ENCODE measurements at regions not wholly inside any gene's neighbourhood (a gene's known extent, or its start where the extent isn't known, plus 50 kb on each side); places are given as distances from the start of the nearest gene placed in this dataset.
A peak's percentile ranks its signal among the peaks of the same experiment; 100 is the strongest.

- DNase-seq (no peak), ATAC-seq (ENCODE audit: poor library complexity) (no peak)
- intact Hi-C loops (cut with DNase I) = loop anchor here (10.0 kb wide), 1 partner anchor 288 kb away; no protein-coding TSS in a partner anchor
These were observed 282.6 kb upstream of the PTGER4 start for GRCh38 chr5:40397091-40397490.

DNA sequence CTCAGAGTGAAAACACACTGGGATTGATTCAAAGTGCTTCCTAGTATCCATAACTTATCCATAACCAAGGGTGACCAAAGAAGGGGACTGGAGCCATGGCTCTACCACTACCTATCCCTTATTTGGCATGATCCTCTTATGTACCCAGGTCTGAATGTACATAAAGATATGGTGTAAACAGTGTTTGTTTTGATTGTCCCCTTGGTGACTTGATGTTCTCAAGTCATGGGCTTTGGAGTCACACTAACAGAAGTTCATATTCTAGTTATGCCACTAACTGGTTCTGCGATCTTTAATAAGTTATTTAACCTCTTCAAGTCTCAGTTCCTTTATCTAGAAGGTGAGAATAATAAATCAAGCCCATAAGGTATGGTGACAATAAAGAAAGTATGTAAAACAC is 283.4 kb upstream of the PTGER4 start:
- intact Hi-C loops (cut with DNase I) = loop anchor here (10.0 kb wide), 1 partner anchor 288 kb away; no protein-coding TSS in a partner anchor
- DNase-seq = no peak
- no peak for ATAC-seq (ENCODE audit: poor library complexity)

- intact Hi-C loops (cut with DNase I) = loop anchor here (10.0 kb wide), 1 partner anchor 290 kb away; no protein-coding TSS in a partner anchor
- no peak for ATAC-seq (ENCODE audit: poor library complexity)
These were observed 284.5 kb upstream of the PTGER4 start for GRCh38 chr5:40395251-40395650.

DNA sequence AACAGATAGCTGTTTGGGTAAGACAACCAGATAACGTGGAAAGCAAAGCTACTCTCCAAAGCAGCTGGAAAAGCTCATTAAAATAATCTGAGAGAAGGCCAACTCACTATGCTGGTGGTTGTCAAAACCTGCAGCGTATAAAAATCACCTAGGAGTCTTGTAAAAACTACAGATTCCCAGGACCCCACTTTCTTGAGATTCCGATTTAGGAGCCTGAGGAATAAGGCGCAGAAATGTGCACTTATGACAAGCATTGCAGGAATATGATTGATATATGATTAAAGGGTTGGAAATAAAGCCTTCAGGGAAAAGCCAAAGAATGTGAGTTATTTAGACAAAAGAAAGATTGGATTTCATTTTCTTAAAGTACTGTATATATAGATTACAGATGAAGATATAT is 285.0 kb upstream of the PTGER4 start:
- ATAC-seq (ENCODE audit: poor library complexity) (no peak), DNase-seq (no peak)
- intact Hi-C loops (cut with DNase I) = loop anchor here (10.0 kb wide), 1 partner anchor 290 kb away; no protein-coding TSS in a partner anchor

More at GRCh38 chr5:40395251-40395650, 284.5 kb upstream of the PTGER4 start:
- DNase-seq = no peak

- intact Hi-C loops (cut with DNase I) = loop anchor here (10.0 kb wide), 1 partner anchor 293 kb away; no protein-coding TSS in a partner anchor
- ATAC-seq (ENCODE audit: poor library complexity) = no peak
These were observed 288.1 kb upstream of the PTGER4 start for GRCh38 chr5:40391642-40392041.

DNA sequence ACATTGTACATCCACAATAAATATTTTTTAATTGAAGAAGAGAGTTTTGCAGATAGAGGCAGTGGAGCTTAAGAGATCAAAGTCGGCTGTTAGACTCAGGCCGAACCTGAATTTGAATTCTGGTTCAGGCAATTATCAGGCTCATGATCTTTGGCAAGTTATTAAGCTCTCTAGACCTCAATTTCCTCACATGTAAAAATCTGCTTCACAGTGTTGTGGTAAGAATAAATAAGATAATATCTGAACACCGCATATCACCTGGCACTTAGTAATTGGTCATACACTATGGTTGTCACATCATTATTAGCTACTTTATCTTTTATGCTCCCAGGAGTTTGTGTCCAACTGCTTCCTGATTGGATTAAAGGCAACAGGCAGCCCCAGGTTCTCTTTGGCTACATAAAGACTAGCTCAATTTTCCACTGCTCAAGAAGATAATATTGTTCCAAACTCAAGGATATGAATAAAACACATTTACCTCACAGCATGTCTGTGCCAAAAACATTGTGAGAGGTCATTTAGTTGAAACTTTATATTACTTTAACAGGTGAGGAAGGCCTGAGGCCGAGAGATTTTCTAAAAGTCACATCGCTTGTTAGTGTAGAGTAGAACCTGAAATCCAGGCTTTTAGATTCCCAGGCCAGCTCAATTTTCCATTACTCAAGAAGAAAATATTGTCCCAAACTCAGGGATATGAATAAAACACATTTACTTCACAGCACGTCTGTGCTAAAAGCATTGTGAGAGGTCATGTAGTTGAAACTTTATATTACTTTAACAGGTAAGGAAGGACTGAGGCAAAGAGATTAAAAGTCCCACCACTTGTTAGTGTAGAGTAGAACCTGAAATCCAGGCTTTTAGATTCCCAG is 289.2 kb upstream of the PTGER4 start:
- intact Hi-C loops (cut with DNase I) = loop anchor here (10.0 kb wide), 1 partner anchor 294 kb away; no protein-coding TSS in a partner anchor
- ATAC-seq (ENCODE audit: poor library complexity) = peak; percentile 20

More at GRCh38 chr5:40391642-40392041, 288.1 kb upstream of the PTGER4 start:
- no peak for DNase-seq

GRCh38 chr5:40389591-40389990 is 290.1 kb upstream of the PTGER4 start:
- DNase-seq (no peak), ATAC-seq (ENCODE audit: poor library complexity) (no peak)
- intact Hi-C loops (cut with DNase I) = no loop called here

More for the DNA sequence above, 289.2 kb upstream of the PTGER4 start:
- no peak for DNase-seq

- intact Hi-C loops (cut with DNase I) = no loop called here
- DNase-seq = no peak
- ATAC-seq (ENCODE audit: poor library complexity) = no peak
These were observed 293.4 kb upstream of the PTGER4 start for GRCh38 chr5:40386289-40386688.

GRCh38 chr5:40385544-40385943 is 294.2 kb upstream of the PTGER4 start:
- intact Hi-C loops (cut with DNase I) = no loop called here
- ATAC-seq (ENCODE audit: poor library complexity) (no peak), DNase-seq (no peak)

GRCh38 chr5:40384782-40385390 is 294.8 kb upstream of the PTGER4 start:
- intact Hi-C loops (cut with DNase I) = no loop called here
- DNase-seq (no peak), ATAC-seq (ENCODE audit: poor library complexity) (peak; percentile 45)

DNA sequence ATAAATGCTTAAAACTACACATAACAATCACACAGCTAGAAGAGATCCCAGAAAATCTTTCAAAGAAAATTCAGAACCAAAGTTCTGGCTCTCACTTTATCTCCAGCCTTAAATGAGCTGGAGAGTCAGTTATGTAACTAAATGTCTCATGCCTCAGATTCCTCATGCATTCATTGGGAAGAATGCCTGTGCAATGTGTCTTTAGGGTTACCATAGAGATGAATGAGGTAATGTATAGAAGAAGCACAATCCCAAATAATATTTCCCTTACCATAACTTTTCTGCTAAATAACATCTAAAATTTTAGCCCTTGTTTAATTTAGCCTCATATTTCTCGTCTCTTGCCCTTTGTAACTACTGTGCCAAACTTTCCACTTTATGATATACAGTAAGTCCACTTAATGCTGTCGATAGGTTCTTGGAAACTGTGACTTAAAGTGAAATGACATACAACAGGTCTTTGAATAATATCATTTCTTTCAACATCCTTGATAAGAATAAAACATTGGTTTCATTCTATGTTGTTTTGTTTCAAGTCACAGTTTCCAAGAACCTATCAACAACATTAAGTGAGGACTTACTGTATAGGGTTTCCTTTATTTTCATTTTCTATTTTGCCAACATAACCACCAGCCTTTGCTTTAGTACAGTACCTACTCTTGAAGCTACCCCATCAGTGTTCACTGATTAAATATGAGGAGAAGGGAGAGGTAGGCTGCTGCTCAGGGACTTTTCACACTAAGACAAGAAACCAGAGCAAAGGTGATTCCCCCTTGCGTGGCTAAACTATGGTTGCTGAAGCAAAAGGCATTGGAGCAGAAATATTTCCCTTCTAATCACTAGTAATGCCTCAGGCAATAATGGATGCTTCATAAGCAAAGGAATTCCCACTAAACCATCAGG is 295.7 kb upstream of the PTGER4 start:
- intact Hi-C loops (cut with DNase I) = no loop called here
- DNase-seq (no peak), ATAC-seq (ENCODE audit: poor library complexity) (no peak)

DNA sequence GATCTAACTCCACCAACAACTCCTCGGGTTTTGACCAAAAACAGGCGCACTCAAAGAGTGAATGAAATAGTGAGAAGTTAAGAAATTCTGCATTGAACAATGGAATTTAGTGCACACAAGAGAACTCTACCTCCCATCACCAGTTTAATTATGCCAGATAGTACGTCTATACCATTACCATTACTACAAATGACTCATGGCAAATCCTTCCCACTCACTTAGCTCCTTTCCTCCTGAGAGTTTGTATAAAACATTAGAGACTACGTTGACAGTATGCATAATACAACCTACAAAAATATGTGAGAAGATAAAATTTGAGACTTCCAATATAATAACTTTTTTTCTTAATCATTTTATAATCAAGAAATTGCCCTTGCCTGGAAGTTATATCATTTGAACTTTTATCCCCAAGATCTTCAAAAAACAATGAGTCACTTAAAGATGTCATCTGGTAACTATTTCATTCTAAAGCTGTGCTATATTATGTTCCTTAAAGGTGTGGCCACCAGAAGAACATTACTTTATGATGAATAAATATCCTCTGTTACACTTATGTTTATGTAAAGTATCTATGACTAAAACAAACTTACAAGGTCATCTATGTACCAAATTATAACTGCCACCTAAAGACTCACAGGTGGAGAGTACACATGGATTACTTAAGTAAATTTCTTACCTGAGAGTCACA is 297.9 kb upstream of the PTGER4 start:
- intact Hi-C loops (cut with DNase I) = no loop called here
- DNase-seq (no peak), ATAC-seq (ENCODE audit: poor library complexity) (no peak)

GRCh38 chr5:40381016-40381415 is 298.7 kb upstream of the PTGER4 start:
- DNase-seq (no peak), ATAC-seq (ENCODE audit: poor library complexity) (no peak)
- intact Hi-C loops (cut with DNase I) = no loop called here

DNA sequence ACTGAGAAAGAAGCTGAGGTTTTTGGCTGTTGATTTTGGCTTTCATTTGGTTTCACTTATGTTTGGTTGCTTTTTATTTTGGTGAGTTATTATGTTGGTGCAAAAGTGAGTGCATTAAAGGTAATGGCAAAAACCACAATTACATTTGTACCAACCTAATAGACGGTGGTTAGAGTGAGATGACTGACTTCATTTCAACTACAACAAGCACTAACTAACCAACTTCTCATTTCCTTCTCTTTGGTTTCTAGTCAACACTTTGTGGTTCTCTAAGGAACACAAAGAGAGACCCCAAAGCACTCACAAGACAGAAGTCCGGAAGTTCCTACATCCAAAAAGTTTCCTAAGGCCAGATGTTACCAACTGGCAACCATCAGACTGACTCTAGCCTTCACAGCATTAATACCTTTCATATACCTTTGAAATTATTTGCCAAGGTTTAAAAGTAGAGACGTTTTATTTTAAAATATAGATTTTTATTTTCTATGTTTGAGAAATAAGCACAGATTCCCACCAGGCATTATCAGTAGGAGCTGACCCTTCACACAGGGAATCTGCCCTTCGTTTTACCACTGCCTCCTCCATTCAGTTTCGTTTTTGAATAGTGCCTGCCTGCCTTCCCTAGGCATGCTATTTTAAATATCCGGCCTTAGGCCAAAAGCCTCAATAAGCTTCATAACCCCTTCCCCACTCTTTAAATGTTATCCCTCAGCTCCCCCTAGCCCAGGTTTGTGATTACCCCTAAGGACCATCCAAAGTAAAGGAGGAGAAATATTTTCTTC is 301.1 kb upstream of the PTGER4 start:
- DNase-seq (no peak), ATAC-seq (ENCODE audit: poor library complexity) (no peak)
- intact Hi-C loops (cut with DNase I) = no loop called here

- DNase-seq (no peak), ATAC-seq (ENCODE audit: poor library complexity) (no peak)
- intact Hi-C loops (cut with DNase I) = no loop called here
These were observed 303.1 kb upstream of the PTGER4 start for GRCh38 chr5:40376566-40376965.

- no peak for ATAC-seq (ENCODE audit: poor library complexity)
- no peak for DNase-seq
These were observed 304.9 kb upstream of the PTGER4 start for GRCh38 chr5:40374853-40375252.

GRCh38 chr5:40368200-40368599 is 311.5 kb upstream of the PTGER4 start:
- DNase-seq (no peak), ATAC-seq (ENCODE audit: poor library complexity) (no peak)
- intact Hi-C loops (cut with DNase I) = no loop called here

More at GRCh38 chr5:40374853-40375252, 304.9 kb upstream of the PTGER4 start:
- intact Hi-C loops (cut with DNase I) = no loop called here
